KG1 (cell line): ENCODE measurements at regions not wholly inside any gene's neighbourhood (a gene's known extent, or its start where the extent isn't known, plus 50 kb on each side); places are given as distances from the start of the nearest gene placed in this dataset.
"Not testable (repeated sequence)": the region's sequence is repeated elsewhere in the genome, so short reads cannot be mapped to it uniquely, and the experiment has no call there.

Experiments
- DNase-seq: peaks from one replicate; lab custom pipeline; 2025; lab: John Stamatoyannopoulos, UW

DNA sequence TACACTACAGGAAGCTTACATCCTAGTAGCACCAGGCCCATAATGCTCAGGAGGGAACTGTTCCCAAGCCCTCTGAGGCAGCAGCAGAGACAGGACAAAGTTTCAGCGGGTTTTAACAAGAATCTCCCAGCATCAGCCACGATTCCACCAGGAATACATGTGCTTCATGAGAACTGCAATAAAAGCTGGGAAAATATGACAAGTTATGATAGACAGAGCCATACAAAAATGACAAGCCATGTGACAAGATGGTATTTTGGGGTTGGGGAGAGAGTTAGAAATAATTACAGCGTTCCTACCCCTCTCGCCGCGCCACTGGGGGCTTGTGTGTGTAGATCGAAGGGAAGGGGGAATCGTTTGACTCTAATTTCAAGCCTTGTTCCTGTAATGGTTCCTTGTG lies 112.7 kb upstream of the CTBP2 start:
- no peak for DNase-seq

DNA sequence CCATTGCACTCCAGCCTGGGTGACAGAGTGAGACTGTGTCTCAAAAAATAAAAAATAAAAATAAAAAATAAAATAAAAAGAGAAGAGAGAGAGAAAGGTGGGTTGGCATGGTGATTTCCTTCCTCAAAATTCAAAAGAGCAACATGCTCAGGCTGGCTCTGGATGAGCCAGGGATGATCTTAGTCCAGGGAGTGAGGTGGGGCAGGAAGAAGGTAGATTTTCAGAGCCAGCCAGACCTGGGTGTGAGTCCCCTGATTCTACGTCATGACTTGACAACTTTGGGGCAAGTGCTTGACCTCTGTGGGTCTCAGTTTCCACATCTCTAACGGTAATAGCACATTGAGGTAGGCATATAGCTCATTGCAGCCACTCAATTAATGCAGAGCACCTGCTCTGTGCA lies 109.4 kb upstream of the CTBP2 start:
- DNase-seq: no peak

DNA sequence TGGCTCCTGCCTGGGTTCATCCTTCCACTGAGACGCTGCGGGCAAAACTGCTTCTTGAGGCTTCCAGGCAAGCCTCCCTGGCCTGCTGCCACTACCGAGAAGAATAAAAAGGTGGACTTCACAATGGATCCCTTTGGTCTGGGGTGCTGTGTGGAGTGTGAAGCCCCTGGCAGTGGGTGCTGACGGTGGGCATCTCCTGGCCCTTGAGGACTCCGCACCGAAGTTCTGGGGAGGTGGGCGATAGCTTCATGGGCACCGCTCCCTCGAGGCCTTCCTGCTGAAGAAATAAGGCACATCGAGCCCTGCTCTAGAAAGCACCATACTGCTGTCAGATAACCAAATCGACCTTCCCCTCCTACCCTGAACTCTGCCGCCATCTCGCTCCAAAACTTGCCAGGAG lies 106.6 kb upstream of the CTBP2 start:
- DNase-seq: no peak

- DNase-seq: no peak
These were observed 106.2 kb upstream of the CTBP2 start for GRCh38 chr10:125266541-125266940.

- DNase-seq: no peak
These were observed 105.2 kb upstream of the CTBP2 start for GRCh38 chr10:125265579-125265955.

DNA sequence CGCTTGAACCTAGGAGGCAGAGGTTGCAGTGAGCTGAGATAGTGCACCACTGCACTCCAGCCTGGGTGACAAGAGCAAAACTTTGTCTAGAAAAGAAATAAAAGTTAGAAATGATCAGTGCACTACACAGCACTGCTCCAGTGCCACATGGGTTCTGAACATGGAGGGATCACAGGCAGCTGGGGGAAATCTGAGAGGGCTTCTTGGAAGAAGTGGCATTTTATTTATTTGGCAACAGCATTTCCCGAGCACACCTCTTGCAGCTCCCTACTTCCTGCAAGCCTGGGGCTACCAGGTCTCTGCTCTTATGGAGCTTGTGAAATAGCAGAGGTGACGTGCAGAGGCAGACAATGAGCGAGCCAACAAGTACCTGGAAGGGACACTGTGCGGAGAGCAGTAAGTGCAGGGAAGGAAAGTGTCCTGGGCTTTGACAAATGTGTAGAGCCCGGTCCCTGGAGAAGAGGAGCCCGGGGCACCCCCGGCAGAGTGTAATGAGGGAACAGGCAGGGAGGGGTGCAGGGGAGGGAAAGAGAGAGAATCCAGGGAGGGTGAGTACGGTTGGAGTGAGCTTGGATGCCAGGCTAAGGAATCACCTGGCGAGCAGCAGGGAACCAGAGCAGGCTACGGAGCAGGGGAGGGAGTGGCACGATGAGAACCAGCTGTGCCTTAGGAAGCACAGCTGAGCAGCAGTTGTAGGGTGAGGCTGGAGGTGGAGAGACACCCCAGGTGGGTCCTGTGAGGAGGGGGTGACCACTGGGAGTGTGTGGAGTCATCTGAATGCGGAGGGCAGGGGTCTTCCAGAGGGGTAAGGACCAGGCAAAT lies 104.6 kb upstream of the CTBP2 start:
- no peak for DNase-seq

DNA sequence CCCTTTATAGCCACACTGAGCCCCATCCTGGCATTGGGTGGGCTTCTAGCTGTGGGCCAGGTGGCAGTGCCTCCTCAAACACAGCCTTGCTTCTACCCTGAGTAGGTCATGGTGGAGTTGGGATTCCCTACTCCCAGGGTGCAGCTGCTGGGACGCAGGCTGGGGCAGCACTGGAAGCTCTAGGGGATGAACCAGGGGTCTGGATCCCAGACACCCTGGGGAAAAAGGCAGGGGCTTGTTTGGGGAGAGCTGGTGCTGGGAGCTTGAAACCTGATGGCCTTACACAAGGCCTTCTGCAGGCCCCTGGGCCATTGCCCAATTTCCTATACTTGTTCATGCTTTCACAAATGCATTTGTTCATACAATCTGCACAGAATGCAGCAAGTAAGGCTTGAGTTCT lies 103.7 kb upstream of the CTBP2 start:
- DNase-seq: no peak

DNA sequence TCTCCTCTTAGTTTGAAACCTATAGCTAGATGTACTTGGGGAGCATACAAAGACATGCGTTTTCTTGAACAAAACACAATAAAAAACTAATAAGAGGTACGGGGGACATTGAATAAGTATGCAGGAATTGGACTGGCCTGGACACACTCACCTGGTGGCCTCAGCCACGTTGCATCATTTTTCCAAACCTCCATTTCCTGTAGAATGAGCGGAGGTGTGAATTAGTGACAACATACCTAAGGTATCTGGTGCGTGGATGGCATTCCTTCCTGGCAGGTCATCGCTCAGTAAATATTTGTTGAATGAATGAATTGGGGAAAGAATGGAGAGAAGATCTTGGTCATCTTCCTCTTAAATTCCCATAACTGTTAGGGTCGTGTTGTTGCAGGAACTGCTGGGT lies 103.2 kb upstream of the CTBP2 start:
- DNase-seq: no peak

DNA sequence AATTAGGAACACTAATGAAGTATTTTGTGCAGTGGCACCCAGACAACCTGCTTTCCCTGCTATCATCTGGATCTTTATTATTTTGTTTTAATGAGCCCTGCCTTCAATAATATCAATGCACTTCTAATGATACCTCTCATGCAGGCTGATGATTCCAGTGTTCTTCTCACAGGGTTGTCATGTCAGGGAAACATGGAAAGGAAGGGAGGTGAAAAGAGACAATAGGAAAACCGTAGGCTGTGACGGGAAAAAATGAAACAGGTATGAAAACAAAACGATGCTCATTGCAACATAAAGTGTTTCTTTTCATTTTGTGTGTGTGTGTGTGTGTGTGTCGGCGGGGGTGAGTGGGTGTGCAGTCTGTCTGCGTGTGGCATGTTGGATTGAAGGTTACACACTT lies 102.6 kb upstream of the CTBP2 start:
- no peak for DNase-seq

GRCh38 chr10:125262409-125262808 lies 102.0 kb upstream of the CTBP2 start:
- DNase-seq: no peak

DNA sequence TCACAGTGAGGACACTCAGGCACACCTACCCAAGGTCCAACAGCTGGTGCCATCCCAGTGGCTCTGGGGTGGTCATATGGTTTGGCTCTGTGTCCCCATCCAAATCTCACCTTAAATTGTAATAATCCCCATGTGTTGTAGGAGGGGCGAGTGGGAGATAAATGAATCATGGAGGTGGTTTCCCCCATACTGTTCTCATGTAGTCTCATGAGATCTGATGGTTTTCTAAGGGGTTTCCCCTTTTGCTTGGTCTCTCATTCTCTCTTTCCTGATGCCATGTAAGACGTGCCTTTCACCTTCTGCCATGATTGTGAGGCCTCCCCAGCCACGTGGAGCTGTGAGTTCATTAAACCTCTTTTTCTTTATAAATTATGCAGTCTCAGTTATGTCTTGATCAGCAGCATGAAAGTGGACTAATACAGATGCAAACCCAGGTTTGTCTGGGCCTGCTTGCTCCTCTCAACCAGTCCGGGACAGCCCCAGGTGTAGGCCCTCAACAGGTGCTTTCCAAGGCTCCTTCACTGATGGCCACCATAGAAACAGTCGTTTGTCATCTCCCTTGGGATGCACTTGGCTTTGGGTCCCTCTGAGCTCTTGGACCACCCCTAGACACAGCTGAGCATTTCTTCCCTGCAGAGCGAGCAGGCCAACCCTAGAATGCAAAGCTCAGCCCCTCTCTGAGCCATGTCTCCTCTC lies 101.3 kb upstream of the CTBP2 start:
- no peak for DNase-seq

DNA sequence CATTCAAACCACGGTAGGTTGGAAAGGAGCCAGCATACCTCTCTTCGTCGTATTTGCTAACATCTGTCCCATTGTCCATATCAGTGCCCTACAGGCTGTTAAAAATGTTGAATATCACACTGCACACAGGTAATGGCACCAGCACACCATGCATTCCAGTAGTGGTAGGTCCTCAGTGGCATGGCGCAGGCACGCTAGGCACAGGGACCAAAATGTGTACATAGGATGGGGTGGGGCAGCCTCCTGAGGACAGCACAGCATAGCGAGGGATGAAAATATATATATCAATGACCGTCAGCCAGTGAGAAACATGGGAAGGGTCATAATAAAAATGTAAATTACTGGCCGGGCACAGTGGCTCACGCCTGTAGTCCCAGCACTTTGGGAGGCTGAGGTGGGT lies 99.9 kb upstream of the CTBP2 start:
- no peak for DNase-seq

- no peak for DNase-seq
These were observed 99.3 kb upstream of the CTBP2 start for GRCh38 chr10:125259651-125260050.

DNA sequence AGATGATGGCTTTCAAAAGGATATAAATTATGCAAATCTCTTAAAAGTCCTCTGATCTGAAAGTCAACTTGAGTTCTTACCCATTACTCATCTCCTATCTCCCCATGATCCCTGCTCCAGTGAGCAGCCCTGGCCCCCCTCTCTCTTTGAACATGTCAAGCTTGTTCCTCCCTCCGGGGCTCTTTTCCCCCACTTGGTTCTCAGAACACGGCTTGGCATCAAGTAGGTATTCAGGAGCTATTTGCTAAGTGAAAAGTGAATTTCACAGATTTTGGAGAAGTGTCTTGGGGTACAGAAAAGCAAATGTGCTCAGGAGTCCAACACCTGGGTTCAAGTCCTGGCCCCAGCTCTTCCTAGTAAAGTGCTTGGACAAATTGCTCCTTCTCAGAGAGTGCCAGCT lies 98.3 kb upstream of the CTBP2 start:
- no peak for DNase-seq

DNA sequence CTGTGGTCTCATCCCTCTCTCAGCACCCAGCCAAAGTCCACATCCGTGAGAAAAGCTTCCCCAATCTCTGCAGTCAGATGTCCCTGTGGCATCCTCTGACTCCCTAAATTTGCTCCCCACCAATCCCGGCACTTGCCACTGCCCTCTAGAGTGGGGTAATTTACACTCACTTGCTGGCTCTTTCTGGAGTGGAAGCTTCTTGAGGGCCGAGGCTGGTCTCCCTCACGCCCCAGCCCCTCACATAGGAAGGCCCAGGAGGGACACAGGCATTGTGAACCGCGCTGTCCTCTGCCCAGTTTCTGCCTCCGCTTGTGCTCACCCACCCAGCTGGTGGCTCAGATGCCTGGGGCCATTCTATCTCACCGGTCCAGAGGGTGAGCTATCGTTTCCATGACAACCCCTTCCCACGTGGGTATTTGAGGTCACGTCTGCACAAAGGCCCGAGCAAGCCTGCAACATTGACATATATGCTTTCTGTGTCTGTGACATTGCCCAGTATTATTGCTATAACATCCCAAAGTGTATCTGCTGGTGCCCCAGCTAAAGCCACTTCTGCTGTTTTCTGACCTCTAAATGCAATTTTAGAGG lies 97.3 kb upstream of the CTBP2 start:
- DNase-seq: no peak

- no peak for DNase-seq
These were observed 95.7 kb upstream of the CTBP2 start for GRCh38 chr10:125256026-125256425.

DNA sequence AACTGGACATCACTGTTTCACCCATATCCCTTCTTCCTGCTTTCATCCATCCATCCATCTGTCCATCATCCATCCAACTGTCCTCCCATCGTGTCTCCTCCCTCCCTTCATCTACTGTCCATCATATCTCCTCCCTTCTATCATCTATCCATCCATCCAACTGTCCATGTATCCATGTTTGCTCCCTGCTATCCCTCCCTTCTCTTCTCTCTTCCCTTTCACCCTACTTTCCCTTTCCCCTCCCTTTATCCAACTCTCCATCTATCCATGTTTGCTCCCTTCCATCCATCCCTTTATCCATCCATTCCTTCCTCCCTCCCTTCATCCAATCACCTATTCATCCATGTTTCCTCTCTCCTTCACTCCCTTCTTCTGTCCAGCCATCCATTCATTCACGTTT lies 92.6 kb upstream of the CTBP2 start:
- DNase-seq: no peak

DNA sequence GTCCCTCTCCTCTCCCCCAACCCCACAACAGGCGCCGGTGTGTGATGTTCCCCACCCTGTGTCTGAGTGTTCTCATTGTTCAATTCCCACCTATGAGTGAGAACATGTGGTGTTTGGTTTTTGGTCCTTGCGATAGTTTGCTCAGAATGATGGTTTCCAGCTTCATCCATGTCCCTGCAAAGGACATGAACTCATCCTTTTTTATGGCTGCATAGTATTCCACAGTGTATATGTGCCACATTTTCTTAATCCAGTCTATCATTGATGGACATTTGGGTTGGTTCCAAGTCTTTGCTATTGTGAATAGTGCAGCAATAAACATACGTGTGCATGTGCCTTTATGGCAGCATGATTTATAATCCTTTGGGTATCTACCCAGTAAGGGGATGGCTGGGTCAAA lies 90.5 kb upstream of the CTBP2 start:
- DNase-seq: not testable (repeated sequence)

- no peak for DNase-seq
These were observed 89.6 kb upstream of the CTBP2 start for GRCh38 chr10:125249948-125250347.

DNA sequence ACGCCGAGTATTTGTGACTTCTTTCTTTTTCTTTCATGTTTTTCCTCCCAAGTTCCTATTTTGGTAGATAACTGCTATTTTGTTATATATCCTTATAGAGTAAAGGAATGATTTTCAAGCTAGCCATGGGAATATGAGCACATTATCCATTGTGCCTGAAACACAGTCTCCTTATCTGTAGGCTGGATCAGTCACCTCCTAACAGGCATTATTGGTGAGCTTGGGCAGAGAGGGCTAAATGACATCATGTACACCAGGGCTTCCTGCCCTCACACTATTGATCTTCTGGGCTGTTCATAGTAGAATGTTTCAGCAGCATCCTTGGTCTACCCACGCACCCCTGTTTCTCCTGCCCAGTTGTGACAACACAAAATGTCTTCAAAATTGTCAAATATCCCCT lies 88.1 kb upstream of the CTBP2 start:
- no peak for DNase-seq

GRCh38 chr10:125247576-125247975 lies 87.2 kb upstream of the CTBP2 start:
- no peak for DNase-seq

DNA sequence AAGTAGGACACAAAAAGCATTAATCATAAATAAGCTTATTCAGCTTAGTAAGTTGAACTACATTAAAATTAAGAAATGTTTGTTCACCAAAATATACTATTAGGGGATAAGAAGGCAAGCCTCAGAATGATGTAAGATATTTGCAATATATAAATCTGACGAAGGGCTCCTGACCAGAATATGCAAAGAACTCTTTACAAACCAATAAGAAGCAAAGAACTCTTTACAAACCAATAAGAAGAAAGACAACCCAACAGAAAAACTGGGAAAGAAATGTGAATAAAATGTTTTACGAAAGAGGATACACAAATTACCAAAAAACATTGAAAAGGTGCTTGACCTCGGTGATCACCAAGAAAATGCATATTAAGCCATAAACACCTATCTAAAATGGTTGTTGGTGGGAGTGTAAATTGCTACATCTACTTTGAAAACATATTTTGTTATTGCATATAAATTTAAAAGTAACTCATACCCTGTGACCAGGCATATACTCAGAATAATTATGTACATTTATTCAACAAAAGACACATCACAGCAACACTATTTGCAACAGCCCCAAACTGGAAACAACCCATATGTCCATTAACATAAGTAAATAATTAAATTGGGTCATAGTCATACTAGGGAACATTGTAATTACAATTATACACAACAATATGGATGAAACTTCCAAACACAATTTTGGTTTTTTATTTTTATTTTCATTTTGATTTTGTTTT lies 83.3 kb upstream of the CTBP2 start:
- DNase-seq: no peak

GRCh38 chr10:125238682-125239081 lies 78.3 kb upstream of the CTBP2 start:
- no peak for DNase-seq
